CD4-positive, CD25-positive, alpha-beta regulatory T cell (primary cell): ENCODE measurements at regions not wholly inside any gene's neighbourhood (a gene's known extent, or its start where the extent isn't known, plus 50 kb on each side); places are given as distances from the start of the nearest gene placed in this dataset.

Experiments
- ATAC-seq, 2 donors: fragments of 150-1000 bp; cut with Tn5 transposase; one replicate each; pipeline ENCODE4 v1.10.0; 2021; ENCODE audit warnings: low read depth in 2 of 2, moderate number of reproducible peaks in 2 of 2, moderate library complexity in 1 of 2
- DNase-seq, 3 donors: peaks; one replicate each; pipeline versions ENCODE4 v3.0.0 to v3.0.0-alpha.2; 2012 to 2022; ENCODE audit warnings: mixed read lengths in 1 of 3
- H3K27ac ChIP-seq: one replicate; pipeline ENCODE4 v1.7.0; 2013; ENCODE audit warnings: mild to moderate bottlenecking, low read length; ENCODE audit not compliant: insufficient read depth, poor library complexity, severe bottlenecking
- H3K27me3 ChIP-seq: one replicate; pipeline ENCODE4 v1.7.0; 2013; ENCODE audit warnings: low read length; ENCODE audit not compliant: control insufficient read depth, insufficient read depth
- H3K36me3 ChIP-seq: one replicate; pipeline ENCODE4 v1.7.0; 2013; ENCODE audit warnings: mild to moderate bottlenecking, low read length, moderate library complexity; ENCODE audit not compliant: control insufficient read depth, insufficient read depth
- H3K4me1 ChIP-seq: 2 replicates; pipeline ENCODE4 v1.7.0; 2013; ENCODE audit warnings: mild to moderate bottlenecking, low read length; ENCODE audit not compliant: insufficient read depth, control insufficient read depth, poor library complexity, severe bottlenecking
- H3K4me3 ChIP-seq: one replicate; pipeline ENCODE4 v1.7.0; 2013; ENCODE audit warnings: low read depth, mild to moderate bottlenecking, low read length, moderate library complexity
- H3K9me3 ChIP-seq, 2 experiments: 1 replicate in 1 of 2; 2 replicates in 1 of 2; pipeline ENCODE4 v1.7.0; 2013; ENCODE audit warnings: low read length in 2 of 2, mild to moderate bottlenecking in 1 of 2, moderate library complexity in 1 of 2; ENCODE audit not compliant: control insufficient read depth in 2 of 2
- H3K27ac Mint-ChIP-seq, 3 donors: one replicate each; pipeline ENCODE4 v1.8.0; 2020 to 2022; ENCODE audit warnings: mild to moderate bottlenecking in 3 of 3, mixed read lengths in 3 of 3, moderate library complexity in 2 of 3
- H3K27me3 Mint-ChIP-seq: one replicate; pipeline ENCODE4 v1.8.0; 2022; ENCODE audit warnings: mild to moderate bottlenecking, mixed read lengths
- H3K36me3 Mint-ChIP-seq: one replicate; pipeline ENCODE4 v1.8.0; 2020; ENCODE audit warnings: mixed read lengths
- H3K4me1 Mint-ChIP-seq, 4 donors: one replicate each; pipeline ENCODE4 v1.8.0; 2020 to 2022; ENCODE audit warnings: mixed read lengths in 4 of 4, mild to moderate bottlenecking in 1 of 4
- H3K4me3 Mint-ChIP-seq, 4 donors: one replicate each; pipeline ENCODE4 v1.8.0; 2020 to 2022; ENCODE audit warnings: mild to moderate bottlenecking in 4 of 4, mixed read lengths in 4 of 4, moderate library complexity in 3 of 4
- H3K9me3 Mint-ChIP-seq, 7 donors: one replicate each; pipeline ENCODE4 v1.8.0; 2020 to 2022; ENCODE audit warnings: mixed read lengths in 7 of 7, mild to moderate bottlenecking in 3 of 7, moderate library complexity in 2 of 7

- H3K36me3 Mint-ChIP-seq = no peaks in the 10 kb centered on the region
- no peak for DNase-seq
- Histone ChIP-seq H3K36me3 (no peaks in the 10 kb centered on the region), H3K4me1 (no peaks in the 10 kb centered on the region), H3K27me3 (no peaks in the 10 kb centered on the region), H3K9me3 (no peaks in the 10 kb centered on the region), H3K27ac (no peak overlapping the region), H3K4me3 (no peak overlapping the region)
- no peaks in the 10 kb centered on the region for H3K4me1 Mint-ChIP-seq
- H3K27me3 Mint-ChIP-seq = no peaks in the 10 kb centered on the region
- H3K9me3 Mint-ChIP-seq = peaks cover 0 to 2% (median 0%) of the 10 kb centered on the region in 7 donors
- no peak overlapping the region for H3K4me3 Mint-ChIP-seq
- no peak for ATAC-seq
- no peak overlapping the region for H3K27ac Mint-ChIP-seq
These were observed 342.7 kb downstream of the DIRAS2 start for GRCh38 chr9:90299968-90300367.

GRCh38 chr9:90300611-90301276, 341.9 kb downstream of the DIRAS2 start:
- H3K4me3 Mint-ChIP-seq = no peak overlapping the region
- no peaks in the 10 kb centered on the region for H3K27me3 ChIP-seq
- no peak for DNase-seq
- H3K9me3 ChIP-seq = no peaks in the 10 kb centered on the region
- no peaks in the 10 kb centered on the region for H3K36me3 Mint-ChIP-seq
- H3K4me1 ChIP-seq = no peaks in the 10 kb centered on the region
- no peaks in the 10 kb centered on the region for H3K4me1 Mint-ChIP-seq
- no peak overlapping the region for H3K4me3 ChIP-seq
- no peaks in the 10 kb centered on the region for H3K27me3 Mint-ChIP-seq
- H3K27ac ChIP-seq = no peak overlapping the region
- no peak overlapping the region for H3K27ac Mint-ChIP-seq
- H3K36me3 ChIP-seq = no peaks in the 10 kb centered on the region
- no peak for ATAC-seq
- H3K9me3 Mint-ChIP-seq = peaks cover 0 to 2% (median 0%) of the 10 kb centered on the region in 7 donors

GRCh38 chr9:90301277-90301653, 341.4 kb downstream of the DIRAS2 start:
- Histone ChIP-seq H3K9me3 (no peaks in the 10 kb centered on the region), H3K4me3 (no peak overlapping the region), H3K4me1 (no peaks in the 10 kb centered on the region), H3K36me3 (no peaks in the 10 kb centered on the region), H3K27me3 (no peaks in the 10 kb centered on the region), H3K27ac (no peak overlapping the region)
- H3K4me1 Mint-ChIP-seq = no peaks in the 10 kb centered on the region
- H3K27me3 Mint-ChIP-seq = no peaks in the 10 kb centered on the region
- H3K9me3 Mint-ChIP-seq = peaks cover 0 to 2% (median 0%) of the 10 kb centered on the region in 7 donors
- no peak for DNase-seq
- no peaks in the 10 kb centered on the region for H3K36me3 Mint-ChIP-seq
- no peak overlapping the region for H3K4me3 Mint-ChIP-seq
- H3K27ac Mint-ChIP-seq = no peak overlapping the region
- ATAC-seq = no peak

GRCh38 chr9:90303655-90304054, 339.0 kb downstream of the DIRAS2 start:
- H3K9me3 Mint-ChIP-seq = peaks cover 0 to 2% (median 0%) of the 10 kb centered on the region in 7 donors
- no peak overlapping the region for H3K4me3 ChIP-seq
- H3K4me1 Mint-ChIP-seq = no peaks in the 10 kb centered on the region
- H3K27ac ChIP-seq = no peak overlapping the region
- no peaks in the 10 kb centered on the region for H3K36me3 Mint-ChIP-seq
- H3K27me3 Mint-ChIP-seq = no peaks in the 10 kb centered on the region
- no peak overlapping the region for H3K4me3 Mint-ChIP-seq
- H3K27ac Mint-ChIP-seq = no peak overlapping the region
- no peaks in the 10 kb centered on the region for H3K27me3 ChIP-seq
- no peaks in the 10 kb centered on the region for H3K9me3 ChIP-seq
- no peaks in the 10 kb centered on the region for H3K36me3 ChIP-seq
- no peak for DNase-seq
- ATAC-seq = no peak
- no peaks in the 10 kb centered on the region for H3K4me1 ChIP-seq

- ATAC-seq (no peak), DNase-seq (no peak)
- H3K4me3 ChIP-seq = no peak overlapping the region
- no peak overlapping the region for H3K27ac ChIP-seq
- no peaks in the 10 kb centered on the region for H3K27me3 Mint-ChIP-seq
- H3K4me1 ChIP-seq = no peaks in the 10 kb centered on the region
- H3K36me3 ChIP-seq = no peaks in the 10 kb centered on the region
- H3K9me3 ChIP-seq = no peaks in the 10 kb centered on the region
- no peaks in the 10 kb centered on the region for H3K27me3 ChIP-seq
- peaks cover 0 to 2% (median 0%) of the 10 kb centered on the region in 7 donors for H3K9me3 Mint-ChIP-seq
- H3K4me3 Mint-ChIP-seq = no peak overlapping the region
- H3K27ac Mint-ChIP-seq = no peak overlapping the region
- H3K4me1 Mint-ChIP-seq = no peaks in the 10 kb centered on the region
- H3K36me3 Mint-ChIP-seq = no peaks in the 10 kb centered on the region
These were observed 336.5 kb downstream of the DIRAS2 start for GRCh38 chr9:90306158-90306557.

GRCh38 chr9:90307167-90307833, 335.3 kb downstream of the DIRAS2 start:
- no peak overlapping the region for H3K4me3 ChIP-seq
- no peak for ATAC-seq
- H3K27me3 Mint-ChIP-seq = no peaks in the 10 kb centered on the region
- no peaks in the 10 kb centered on the region for H3K36me3 Mint-ChIP-seq
- H3K27me3 ChIP-seq = no peaks in the 10 kb centered on the region
- no peak overlapping the region for H3K4me3 Mint-ChIP-seq
- H3K36me3 ChIP-seq = no peaks in the 10 kb centered on the region
- H3K27ac ChIP-seq = no peak overlapping the region
- H3K27ac Mint-ChIP-seq = no peak overlapping the region
- H3K4me1 ChIP-seq = no peaks in the 10 kb centered on the region
- no peak for DNase-seq
- no peaks in the 10 kb centered on the region for H3K4me1 Mint-ChIP-seq
- H3K9me3 ChIP-seq = no peaks in the 10 kb centered on the region
- H3K9me3 Mint-ChIP-seq = peaks cover 0 to 2% (median 0%) of the 10 kb centered on the region in 7 donors

- no peaks in the 10 kb centered on the region for H3K27me3 Mint-ChIP-seq
- peaks cover 0 to 2% (median 0%) of the 10 kb centered on the region in 7 donors for H3K9me3 Mint-ChIP-seq
- Histone ChIP-seq H3K4me3 (no peak overlapping the region), H3K9me3 (no peaks in the 10 kb centered on the region), H3K36me3 (no peaks in the 10 kb centered on the region), H3K27ac (no peak overlapping the region), H3K27me3 (no peaks in the 10 kb centered on the region), H3K4me1 (no peaks in the 10 kb centered on the region)
- ATAC-seq (no peak), DNase-seq (no peak)
- no peak overlapping the region for H3K4me3 Mint-ChIP-seq
- H3K4me1 Mint-ChIP-seq = no peaks in the 10 kb centered on the region
- H3K27ac Mint-ChIP-seq = no peak overlapping the region
- no peaks in the 10 kb centered on the region for H3K36me3 Mint-ChIP-seq
These were observed 334.7 kb downstream of the DIRAS2 start for GRCh38 chr9:90307891-90308290.

- no peaks in the 10 kb centered on the region for H3K4me1 Mint-ChIP-seq
- no peak overlapping the region for H3K27ac ChIP-seq
- H3K4me3 ChIP-seq = no peak overlapping the region
- no peaks in the 10 kb centered on the region for H3K27me3 Mint-ChIP-seq
- peaks cover 0 to 2% (median 0%) of the 10 kb centered on the region in 7 donors for H3K9me3 Mint-ChIP-seq
- H3K27ac Mint-ChIP-seq = no peak overlapping the region
- H3K4me1 ChIP-seq = no peaks in the 10 kb centered on the region
- H3K4me3 Mint-ChIP-seq = no peak overlapping the region
- no peaks in the 10 kb centered on the region for H3K27me3 ChIP-seq
- no peaks in the 10 kb centered on the region for H3K36me3 Mint-ChIP-seq
- no peak for ATAC-seq
- H3K36me3 ChIP-seq = no peaks in the 10 kb centered on the region
- no peaks in the 10 kb centered on the region for H3K9me3 ChIP-seq
- DNase-seq = no peak
These were observed 333.9 kb downstream of the DIRAS2 start for GRCh38 chr9:90308691-90309090.
